ENCODE measurements at regions not wholly inside any gene's neighbourhood (a gene's known extent, or its start where the extent isn't known, plus 50 kb on each side); places are given as distances from the start of the nearest gene placed in this dataset.

DNA sequence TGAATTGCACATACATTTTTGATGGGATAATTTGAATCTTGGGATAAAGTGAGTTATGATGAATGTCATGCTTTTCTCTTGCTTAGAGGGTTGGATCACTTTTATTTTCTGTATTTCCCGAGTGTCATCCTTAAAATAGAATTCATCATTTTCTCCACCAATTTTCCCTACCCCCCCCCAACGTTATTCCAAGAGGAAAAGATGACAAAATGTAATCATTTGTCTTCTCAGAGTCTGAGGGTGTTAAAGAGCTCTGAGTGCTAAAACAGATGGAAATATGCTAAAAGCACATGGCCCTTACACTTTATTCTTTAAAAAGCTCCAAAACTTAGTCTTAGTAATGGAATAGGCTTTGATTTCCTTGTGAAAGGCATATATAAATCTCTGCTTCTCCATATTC is 81.4 kb downstream of the CHRM3 start:
- TF ChIP-seq EP300 (IDR thresholded peaks at IDR 0.05; ENCODE audit: borderline replicate concordance in 1 of 2, low read depth in 2 of 2, low read length in 2 of 2), result no peak
- no peak for TF ChIP-seq CHD2 (IDR thresholded peaks at IDR 0.05; ENCODE audit: low read length)
- TF ChIP-seq EZH2 (IDR thresholded peaks at IDR 0.05; ENCODE audit: low read depth, low read length, severe bottlenecking), result no peak
- no peak for TF ChIP-seq ZNF274 (IDR thresholded peaks at IDR 0.05; ENCODE audit: borderline replicate concordance, extremely low read depth, low read length)
- no peak for TF ChIP-seq YY1 (IDR thresholded peaks at IDR 0.05; ENCODE audit: low read depth, low read length)
- TF ChIP-seq, protein P1, sequence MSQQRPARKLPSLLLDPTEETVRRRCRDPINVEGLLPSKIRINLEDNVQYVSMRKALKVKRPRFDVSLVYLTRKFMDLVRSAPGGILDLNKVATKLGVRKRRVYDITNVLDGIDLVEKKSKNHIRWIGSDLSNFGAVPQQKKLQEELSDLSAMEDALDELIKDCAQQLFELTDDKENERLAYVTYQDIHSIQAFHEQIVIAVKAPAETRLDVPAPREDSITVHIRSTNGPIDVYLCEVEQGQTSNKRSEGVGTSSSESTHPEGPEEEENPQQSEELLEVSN (IDR thresholded peaks at IDR 0.05), result no peak
- TF ChIP-seq, protein P2, sequence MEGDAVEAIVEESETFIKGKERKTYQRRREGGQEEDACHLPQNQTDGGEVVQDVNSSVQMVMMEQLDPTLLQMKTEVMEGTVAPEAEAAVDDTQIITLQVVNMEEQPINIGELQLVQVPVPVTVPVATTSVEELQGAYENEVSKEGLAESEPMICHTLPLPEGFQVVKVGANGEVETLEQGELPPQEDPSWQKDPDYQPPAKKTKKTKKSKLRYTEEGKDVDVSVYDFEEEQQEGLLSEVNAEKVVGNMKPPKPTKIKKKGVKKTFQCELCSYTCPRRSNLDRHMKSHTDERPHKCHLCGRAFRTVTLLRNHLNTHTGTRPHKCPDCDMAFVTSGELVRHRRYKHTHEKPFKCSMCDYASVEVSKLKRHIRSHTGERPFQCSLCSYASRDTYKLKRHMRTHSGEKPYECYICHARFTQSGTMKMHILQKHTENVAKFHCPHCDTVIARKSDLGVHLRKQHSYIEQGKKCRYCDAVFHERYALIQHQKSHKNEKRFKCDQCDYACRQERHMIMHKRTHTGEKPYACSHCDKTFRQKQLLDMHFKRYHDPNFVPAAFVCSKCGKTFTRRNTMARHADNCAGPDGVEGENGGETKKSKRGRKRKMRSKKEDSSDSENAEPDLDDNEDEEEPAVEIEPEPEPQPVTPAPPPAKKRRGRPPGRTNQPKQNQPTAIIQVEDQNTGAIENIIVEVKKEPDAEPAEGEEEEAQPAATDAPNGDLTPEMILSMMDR (IDR thresholded peaks at IDR 0.05; ENCODE audit: control extremely low read depth in 1 of 3, insufficient read depth in 1 of 3, low read depth in 1 of 3, low read length in 3 of 3), result no peak
- no peak for TF ChIP-seq GTF2F1 (IDR thresholded peaks at IDR 0.05; ENCODE audit: borderline replicate concordance, low read depth, low read length)
- no peak for TF ChIP-seq EGR1 (IDR thresholded peaks at IDR 0.05; ENCODE audit: borderline replicate concordance, low read depth, low read length)

Data from H1 (cell line).